ENCODE measurements at regions not wholly inside any gene's neighbourhood (a gene's known extent, or its start where the extent isn't known, plus 50 kb on each side); places are given as distances from the start of the nearest gene placed in this dataset.

- TF ChIP-seq EZH2 (IDR thresholded peaks at IDR 0.05; ENCODE audit: insufficient read depth, poor library complexity, severe bottlenecking), result no peak
- no peak for TF ChIP-seq EZH2phosphoT487 (IDR thresholded peaks at IDR 0.05; ENCODE audit: insufficient read depth, low read depth)
These were observed 398.8 kb downstream of the CCDC85A start for GRCh38 chr2:56582570-56582969.

Data from GM23248 (cell line).